A549 (cell line): ENCODE measurements at regions not wholly inside any gene's neighbourhood (a gene's known extent, or its start where the extent isn't known, plus 50 kb on each side); places are given as distances from the start of the nearest gene placed in this dataset.

Source experiments
- ATAC-seq, 2 experiments: fragments of 200-7000 bp in 1 of 2; fragments of >200 bp in 1 of 2; cut with Nextera tagmentation in 1 of 2; cut with Tn5 transposase in 1 of 2; 3 replicates each; pipeline versions ENCODE4 v1.8.0 to v1.9.1; 2018 to 2020; ENCODE audit warnings: mild to moderate bottlenecking in 1 of 2, moderate library complexity in 1 of 2
- CTCF ChIA-PET: fragments of 300-600 bp; sonication (Branson Sonifier 250); formaldehyde crosslinking; extraction: SDS; loops from one replicate; lab custom pipeline; 2021; ENCODE audit warnings: antibody characterized with exemption, inconsistent platforms; lab: Yijun Ruan, JAX
- POLR2A ChIA-PET: fragments of 350-600 bp; formaldehyde crosslinking; extraction: SDS; loops from one replicate; lab custom pipeline; 2021; ENCODE audit warnings: antibody characterized with exemption, inconsistent platforms; lab: Yijun Ruan, JAX
- DNase-seq, 2 experiments: peaks; one replicate each; pipeline versions ENCODE4 v3.0.0 to v3.0.0-alpha.2; 2011 to 2016; ENCODE audit warnings: low read depth in 1 of 2, low spot score in 1 of 2
- FAIRE-seq: peaks from 2 replicates; lab custom pipeline; 2011; peaks lifted over from hg19 to GRCh38; lab: Jason Lieb, UNC
- H3K27ac ChIP-seq, 2 experiments: fragments of >200 bp; sonication (Bioruptor Twin); formaldehyde crosslinking; 3 replicates each; pipeline ENCODE4 v1.5.1; 2016 to 2017
- H3K4me1 ChIP-seq: fragments of >200 bp; sonication (Bioruptor Twin); formaldehyde crosslinking; 3 replicates; pipeline ENCODE4 v1.6.1; 2016
- H3K4me2 ChIP-seq: fragments of >200 bp; sonication (Bioruptor Twin); formaldehyde crosslinking; 3 replicates; pipeline ENCODE4 v1.6.1; 2016
- H3K4me3 ChIP-seq: fragments of >200 bp; sonication (Bioruptor Twin); formaldehyde crosslinking; 3 replicates; pipeline ENCODE4 v1.5.1; 2016
- H3K9me3 ChIP-seq: fragments of >200 bp; sonication (Bioruptor Twin); formaldehyde crosslinking; 3 replicates; pipeline ENCODE4 v1.6.1; 2016
- CBX8 ChIP-seq: fragments of 200-600 bp; sonication (generic); IDR thresholded peaks from 2 replicates; pipeline ENCODE4 v1.6.1; 2016
- CEBPB ChIP-seq, 2 experiments: fragments of >200 bp in 1 of 2; sonication (Bioruptor Twin) in 1 of 2; formaldehyde crosslinking in 1 of 2; IDR thresholded peaks; 2 replicates each; pipeline ENCODE4 v1.6.1; 2012 to 2016
- CHD4 ChIP-seq: fragments of 200-600 bp; sonication (generic); IDR thresholded peaks from 2 replicates; pipeline ENCODE4 v1.6.1; 2016; ENCODE audit warnings: antibody characterized with exemption, mild to moderate bottlenecking, borderline replicate concordance
- EHMT2 ChIP-seq: fragments of 200-600 bp; sonication (generic); IDR thresholded peaks from 2 replicates; pipeline ENCODE4 v1.6.1; 2016; ENCODE audit warnings: antibody characterized with exemption, low read depth, mild to moderate bottlenecking, moderate library complexity
- ESRRA ChIP-seq: fragments of 150-350 bp; IDR thresholded peaks from 2 replicates; pipeline ENCODE4 v1.6.1; 2014; ENCODE audit warnings: mild to moderate bottlenecking, low read length, borderline replicate concordance
- FOSB ChIP-seq: fragments of 250-450 bp; sonication (Bioruptor Pico); IDR thresholded peaks from 2 replicates; pipeline ENCODE4 v1.5.0; 2020; ENCODE audit warnings: mild to moderate bottlenecking, moderate library complexity
- FOSL2 ChIP-seq, 2 experiments: fragments of 450-650 bp in 1 of 2; fragments of >200 bp in 1 of 2; sonication (Bioruptor Twin) in 1 of 2; formaldehyde crosslinking; IDR thresholded peaks; 2 replicates each; pipeline versions ENCODE4 v1.5.0 to v1.6.1; 2016 to 2020; ENCODE audit warnings: mild to moderate bottlenecking in 1 of 2, moderate library complexity in 1 of 2
- HEYL ChIP-seq: fragments of 250-450 bp; sonication (Bioruptor Pico); IDR thresholded peaks from 2 replicates; pipeline ENCODE4 v1.8.0; 2021; ENCODE audit warnings: mild to moderate bottlenecking, moderate library complexity
- HOXB5 ChIP-seq: fragments of 250-450 bp; sonication (Bioruptor Pico); IDR thresholded peaks from 2 replicates; pipeline ENCODE4 v1.5.0; 2020; ENCODE audit warnings: mild to moderate bottlenecking, moderate library complexity
- JUN ChIP-seq, 2 experiments: fragments of >200 bp; sonication (Bioruptor Twin); formaldehyde crosslinking; IDR thresholded peaks; 2 replicates in 1 of 2; 3 replicates in 1 of 2; pipeline ENCODE4 v1.6.1; 2016 to 2017
- MAZ ChIP-seq: fragments of 150-350 bp; IDR thresholded peaks from 2 replicates; pipeline ENCODE4 v1.6.1; 2014; ENCODE audit warnings: antibody characterized with exemption, low read depth, low read length, borderline replicate concordance
- MYC ChIP-seq: IDR thresholded peaks from 2 replicates; pipeline ENCODE4 v1.6.1; 2012; ENCODE audit warnings: mild to moderate bottlenecking, inconsistent platforms, low read length, improper control_type of control experiment, borderline replicate concordance
- NFE2L2 ChIP-seq: fragments of 150-350 bp; conservative IDR thresholded peaks from 2 replicates; pipeline ENCODE4 v1.6.1; 2014; ENCODE audit warnings: low read length
- NPAS2 ChIP-seq: fragments of 250-450 bp; sonication (Bioruptor Pico); IDR thresholded peaks from 2 replicates; pipeline ENCODE4 v1.8.0; 2022; ENCODE audit warnings: mild to moderate bottlenecking, moderate library complexity, borderline replicate concordance
- PBX3 ChIP-seq: IDR thresholded peaks from 2 replicates; pipeline ENCODE4 v1.6.1; 2012
- PHF8 ChIP-seq: fragments of 200-600 bp; sonication (generic); IDR thresholded peaks from 2 replicates; pipeline ENCODE4 v1.6.1; 2016; ENCODE audit warnings: low read depth, mild to moderate bottlenecking, antibody characterized with exemption, moderate library complexity, borderline replicate concordance
- POLR2AphosphoS2 ChIP-seq: conservative IDR thresholded peaks from 2 replicates; pipeline ENCODE4 v1.6.1; 2012; ENCODE audit warnings: low read length, improper control_type of control experiment, inconsistent platforms
- RAD21 ChIP-seq, 2 experiments: fragments of >200 bp in 1 of 2; sonication (Bioruptor Twin) in 1 of 2; formaldehyde crosslinking in 1 of 2; IDR thresholded peaks in 1 of 2; conservative IDR thresholded peaks in 1 of 2; 2 replicates in 1 of 2; 3 replicates in 1 of 2; pipeline ENCODE4 v1.6.1; 2012 to 2018; ENCODE audit warnings: inconsistent platforms in 1 of 2
- RARB ChIP-seq: fragments of 250-450 bp; sonication (Bioruptor Pico); IDR thresholded peaks from 2 replicates; pipeline ENCODE4 v1.8.0; 2021; ENCODE audit warnings: mild to moderate bottlenecking, moderate library complexity
- RNF2 ChIP-seq: fragments of 200-600 bp; sonication (generic); IDR thresholded peaks from 2 replicates; pipeline ENCODE4 v1.6.1; 2016; ENCODE audit warnings: low read depth, mild to moderate bottlenecking, antibody characterized with exemption, moderate library complexity, borderline replicate concordance
- ZC3H11A ChIP-seq: fragments of 450-650 bp; IDR thresholded peaks from 2 replicates; pipeline ENCODE4 v1.6.1; 2014; ENCODE audit warnings: antibody characterized with exemption, mild to moderate bottlenecking
- ZSCAN20 ChIP-seq: fragments of 250-450 bp; sonication (Bioruptor Pico); IDR thresholded peaks from 2 replicates; pipeline ENCODE4 v1.8.0; 2022; ENCODE audit warnings: mild to moderate bottlenecking, moderate library complexity
- WGBS: methylation state at CpG from one replicate; pipeline ENCODE4 v1.1.6; 2017; ENCODE audit errors: missing lambda C conversion rate; 5-methylcytosine and 5-hydroxymethylcytosine counted together
- TF ChIP-seq, protein P1 (sequence below): fragments of 250-450 bp; sonication (Bioruptor Pico); IDR thresholded peaks from 2 replicates; pipeline ENCODE4 v1.5.0; 2020; ENCODE audit warnings: low read depth, mild to moderate bottlenecking, moderate library complexity
- TF ChIP-seq, protein P2 (sequence below): IDR thresholded peaks from 2 replicates; pipeline ENCODE4 v1.6.1; 2012
- TF ChIP-seq, protein P3 (sequence below): fragments of >200 bp; sonication (Bioruptor Twin); formaldehyde crosslinking; IDR thresholded peaks from 3 replicates; pipeline ENCODE4 v1.6.1; 2016
- TF ChIP-seq, protein P4 (sequence below): fragments of 200-600 bp; sonication (generic); IDR thresholded peaks from 2 replicates; pipeline ENCODE4 v1.6.1; 2016; ENCODE audit warnings: antibody characterized with exemption, mild to moderate bottlenecking, moderate library complexity

DNA sequence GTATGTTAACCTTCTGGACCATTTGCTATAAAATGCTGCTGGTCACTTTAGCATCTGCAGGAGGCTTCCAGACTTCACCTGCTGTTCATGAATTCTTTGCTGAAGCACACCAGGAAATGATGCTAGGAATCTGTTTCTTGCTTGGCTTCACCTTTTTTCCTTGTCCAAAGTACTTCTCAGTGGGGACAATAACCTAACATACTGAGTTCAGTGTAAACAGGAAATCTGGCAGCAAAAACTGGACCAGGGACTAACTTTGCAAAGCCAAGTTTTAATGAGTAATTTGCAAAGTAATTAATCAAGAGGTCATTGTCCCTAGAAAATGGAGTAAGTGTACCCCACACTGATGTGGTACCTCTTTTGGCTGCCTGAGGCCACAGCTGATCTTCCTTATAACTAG is 128.4 kb downstream of the RXFP2 start:
- H3K4me1 ChIP-seq = no peaks in the 10 kb centered on the region
- H3K4me2 ChIP-seq = no peak overlapping the region
- no peaks in the 10 kb centered on the region for H3K9me3 ChIP-seq
- DNase-seq = no peak
- H3K27ac ChIP-seq = no peak overlapping the region
- no peak for FAIRE-seq
- TF ChIP-seq NFE2L2 (no peak), MYC (no peak), EHMT2 (no peak), JUN (IDR thresholded peaks at IDR 0.05) (no peak), ESRRA (no peak), ZSCAN20 (no peak), FOSB (CRISPR knock-in tag) (no peak), MAZ (no peak), PBX3 (no peak), RARB (CRISPR knock-in tag) (no peak), FOSL2 (IDR thresholded peaks at IDR 0.05) (no peak), FOSL2 (CRISPR knock-in tag; IDR thresholded peaks at IDR 0.05) (no peak), HEYL (no peak)
- TF ChIP-seq, protein P1, sequence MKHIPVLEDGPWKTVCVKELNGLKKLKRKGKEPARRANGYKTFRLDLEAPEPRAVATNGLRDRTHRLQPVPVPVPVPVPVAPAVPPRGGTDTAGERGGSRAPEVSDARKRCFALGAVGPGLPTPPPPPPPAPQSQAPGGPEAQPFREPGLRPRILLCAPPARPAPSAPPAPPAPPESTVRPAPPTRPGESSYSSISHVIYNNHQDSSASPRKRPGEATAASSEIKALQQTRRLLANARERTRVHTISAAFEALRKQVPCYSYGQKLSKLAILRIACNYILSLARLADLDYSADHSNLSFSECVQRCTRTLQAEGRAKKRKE (CRISPR knock-in tag) = no peak
- TF ChIP-seq, protein P2, sequence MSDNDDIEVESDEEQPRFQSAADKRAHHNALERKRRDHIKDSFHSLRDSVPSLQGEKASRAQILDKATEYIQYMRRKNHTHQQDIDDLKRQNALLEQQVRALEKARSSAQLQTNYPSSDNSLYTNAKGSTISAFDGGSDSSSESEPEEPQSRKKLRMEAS = no peak
- TF ChIP-seq, protein P3, sequence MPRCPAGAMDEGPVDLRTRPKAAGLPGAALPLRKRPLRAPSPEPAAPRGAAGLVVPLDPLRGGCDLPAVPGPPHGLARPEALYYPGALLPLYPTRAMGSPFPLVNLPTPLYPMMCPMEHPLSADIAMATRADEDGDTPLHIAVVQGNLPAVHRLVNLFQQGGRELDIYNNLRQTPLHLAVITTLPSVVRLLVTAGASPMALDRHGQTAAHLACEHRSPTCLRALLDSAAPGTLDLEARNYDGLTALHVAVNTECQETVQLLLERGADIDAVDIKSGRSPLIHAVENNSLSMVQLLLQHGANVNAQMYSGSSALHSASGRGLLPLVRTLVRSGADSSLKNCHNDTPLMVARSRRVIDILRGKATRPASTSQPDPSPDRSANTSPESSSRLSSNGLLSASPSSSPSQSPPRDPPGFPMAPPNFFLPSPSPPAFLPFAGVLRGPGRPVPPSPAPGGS = no peak
- TF ChIP-seq, protein P4, sequence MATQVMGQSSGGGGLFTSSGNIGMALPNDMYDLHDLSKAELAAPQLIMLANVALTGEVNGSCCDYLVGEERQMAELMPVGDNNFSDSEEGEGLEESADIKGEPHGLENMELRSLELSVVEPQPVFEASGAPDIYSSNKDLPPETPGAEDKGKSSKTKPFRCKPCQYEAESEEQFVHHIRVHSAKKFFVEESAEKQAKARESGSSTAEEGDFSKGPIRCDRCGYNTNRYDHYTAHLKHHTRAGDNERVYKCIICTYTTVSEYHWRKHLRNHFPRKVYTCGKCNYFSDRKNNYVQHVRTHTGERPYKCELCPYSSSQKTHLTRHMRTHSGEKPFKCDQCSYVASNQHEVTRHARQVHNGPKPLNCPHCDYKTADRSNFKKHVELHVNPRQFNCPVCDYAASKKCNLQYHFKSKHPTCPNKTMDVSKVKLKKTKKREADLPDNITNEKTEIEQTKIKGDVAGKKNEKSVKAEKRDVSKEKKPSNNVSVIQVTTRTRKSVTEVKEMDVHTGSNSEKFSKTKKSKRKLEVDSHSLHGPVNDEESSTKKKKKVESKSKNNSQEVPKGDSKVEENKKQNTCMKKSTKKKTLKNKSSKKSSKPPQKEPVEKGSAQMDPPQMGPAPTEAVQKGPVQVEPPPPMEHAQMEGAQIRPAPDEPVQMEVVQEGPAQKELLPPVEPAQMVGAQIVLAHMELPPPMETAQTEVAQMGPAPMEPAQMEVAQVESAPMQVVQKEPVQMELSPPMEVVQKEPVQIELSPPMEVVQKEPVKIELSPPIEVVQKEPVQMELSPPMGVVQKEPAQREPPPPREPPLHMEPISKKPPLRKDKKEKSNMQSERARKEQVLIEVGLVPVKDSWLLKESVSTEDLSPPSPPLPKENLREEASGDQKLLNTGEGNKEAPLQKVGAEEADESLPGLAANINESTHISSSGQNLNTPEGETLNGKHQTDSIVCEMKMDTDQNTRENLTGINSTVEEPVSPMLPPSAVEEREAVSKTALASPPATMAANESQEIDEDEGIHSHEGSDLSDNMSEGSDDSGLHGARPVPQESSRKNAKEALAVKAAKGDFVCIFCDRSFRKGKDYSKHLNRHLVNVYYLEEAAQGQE = no peak
- ChIA-PET CTCF (no interaction called here), POLR2A (no interaction called here)
- H3K4me3 ChIP-seq = no peak overlapping the region
- ATAC-seq = no peak

GRCh38 chr13:31869582-31869981 is 130.3 kb downstream of the RXFP2 start:
- no peaks in the 10 kb centered on the region for H3K4me1 ChIP-seq
- no peak overlapping the region for H3K4me3 ChIP-seq
- CTCF ChIA-PET = interaction anchor here (1.6 kb wide), 1 partner anchor 39 kb away, joined by 3 read pairs; no protein-coding TSS in a partner anchor
- no peak for ATAC-seq
- no peaks in the 10 kb centered on the region for H3K9me3 ChIP-seq
- H3K4me2 ChIP-seq = no peak overlapping the region
- no peak overlapping the region for H3K27ac ChIP-seq
- no peak for FAIRE-seq
- 47% methylated on average over 2 of the region's 2 CpGs for WGBS
- DNase-seq = no peak
- POLR2A ChIA-PET = no interaction called here
- TF ChIP-seq HOXB5 (CRISPR knock-in tag) (no peak), PHF8 (no peak), JUN (IDR thresholded peaks at IDR 0.05) (no peak), HEYL (no peak), FOSL2 (IDR thresholded peaks at IDR 0.05) (no peak), FOSL2 (CRISPR knock-in tag; IDR thresholded peaks at IDR 0.05) (no peak), NFE2L2 (no peak), RAD21 (conservative IDR thresholded peaks at IDR 0.05 in 1 of 2, IDR thresholded peaks at IDR 0.05 in 1 of 2) (no peak), CEBPB (IDR thresholded peaks at IDR 0.05) (no peak), ZC3H11A (no peak), MYC (no peak), NPAS2 (no peak), CBX8 (no peak), RNF2 (no peak), POLR2AphosphoS2 (no peak), CHD4 (no peak)
- TF ChIP-seq, protein P4 = no peak
